Neural cell (in vitro differentiated cells): ENCODE measurements at regions not wholly inside any gene's neighbourhood (a gene's known extent, or its start where the extent isn't known, plus 50 kb on each side); places are given as distances from the start of the nearest gene placed in this dataset.

Experiments
- H2AFZ ChIP-seq: fragments of 200-600, 300-800 bp; sonication (generic), shearing (Covaris generic); 2 replicates; pipeline ENCODE4 v1.6.0; 2014; ENCODE audit warnings: low read depth, mild to moderate bottlenecking, antibody characterized with exemption, low read length, moderate library complexity
- H3F3A ChIP-seq: fragments of 200-600 bp; shearing (Covaris generic); 2 replicates; pipeline ENCODE4 v1.6.1; 2016; ENCODE audit warnings: mild to moderate bottlenecking, moderate library complexity, mixed read lengths, antibody characterized with exemption, low read length; ENCODE audit not compliant: insufficient read depth, poor library complexity, severe bottlenecking
- H3K27ac ChIP-seq: fragments of 200-600, 300-800 bp; sonication (generic), shearing (Covaris generic); 2 replicates; pipeline ENCODE4 v1.5.1; 2014; ENCODE audit warnings: mild to moderate bottlenecking, low read length, moderate library complexity
- H3K27me3 ChIP-seq: fragments of 300-800, 200-600 bp; sonication (generic), shearing (Covaris generic); 2 replicates; pipeline ENCODE4 v1.6.0; 2014; ENCODE audit warnings: mild to moderate bottlenecking, low read depth, low read length, moderate library complexity; ENCODE audit not compliant: insufficient read depth
- H3K36me3 ChIP-seq: fragments of 300-800, 200-600 bp; sonication (generic), shearing (Covaris generic); 2 replicates; pipeline ENCODE4 v1.5.1; 2014; ENCODE audit warnings: mild to moderate bottlenecking, antibody characterized with exemption, low read length, moderate library complexity; ENCODE audit not compliant: insufficient read depth
- H3K4me2 ChIP-seq: fragments of 300-800, 200-600 bp; sonication (generic), shearing (Covaris generic); 2 replicates; pipeline ENCODE4 v1.6.0; 2014; ENCODE audit warnings: mild to moderate bottlenecking, low read length
- H3K4me3 ChIP-seq: fragments of 300-800, 200-600 bp; sonication (generic), shearing (Covaris generic); 2 replicates; pipeline ENCODE4 v1.5.1; 2014; ENCODE audit warnings: mild to moderate bottlenecking, low read length, moderate library complexity
- H3K79me2 ChIP-seq: fragments of 200-600 bp; shearing (Covaris generic); replicated peaks from 2 replicates; pipeline ENCODE4 v1.6.0; 2014; ENCODE audit warnings: mild to moderate bottlenecking, low read length, moderate library complexity; ENCODE audit not compliant: insufficient read depth
- H3K9ac ChIP-seq: fragments of 300-800, 200-600 bp; sonication (generic), shearing (Covaris generic); 2 replicates; pipeline ENCODE4 v1.6.1; 2016; ENCODE audit warnings: mild to moderate bottlenecking, low read length, mixed read lengths
- H3K9me2 ChIP-seq: fragments of 200-600 bp; shearing (Covaris generic); 2 replicates; pipeline ENCODE4 v1.6.1; 2016; ENCODE audit warnings: mild to moderate bottlenecking, low read length, mixed read lengths; ENCODE audit not compliant: insufficient read depth
- H3K9me3 ChIP-seq: fragments of 200-600, 300-800 bp; sonication (generic), shearing (Covaris generic); 2 replicates; pipeline ENCODE4 v1.6.1; 2016; ENCODE audit warnings: mild to moderate bottlenecking, mixed run types, low read length, moderate library complexity, mixed read lengths
- H4K20me1 ChIP-seq: fragments of 200-600 bp; shearing (Covaris generic); 2 replicates; pipeline ENCODE4 v1.6.1; 2016; ENCODE audit warnings: mild to moderate bottlenecking, mixed run types; ENCODE audit not compliant: insufficient read depth
- EP300 ChIP-seq: fragments of 450-650 bp; conservative IDR thresholded peaks from 2 replicates; pipeline ENCODE4 v1.6.1; 2014; ENCODE audit warnings: antibody characterized with exemption, mild to moderate bottlenecking, moderate library complexity; ENCODE audit not compliant: poor library complexity, severe bottlenecking
- EZH2 ChIP-seq: fragments of 200-600, 300-800 bp; shearing (Covaris generic), sonication (generic); IDR thresholded peaks from 2 replicates; pipeline ENCODE4 v1.6.1; 2014; ENCODE audit warnings: antibody characterized with exemption, low read length, borderline replicate concordance, mild to moderate bottlenecking; ENCODE audit not compliant: insufficient read depth, poor library complexity, severe bottlenecking
- MXI1 ChIP-seq: fragments of 450-650 bp; conservative IDR thresholded peaks from 2 replicates; pipeline ENCODE4 v1.6.1; 2014; ENCODE audit warnings: antibody characterized with exemption, mild to moderate bottlenecking; ENCODE audit not compliant: poor library complexity, severe bottlenecking
- POLR2AphosphoS5 ChIP-seq: IDR thresholded peaks from 2 replicates; pipeline ENCODE4 v1.6.1; 2012
- RAD21 ChIP-seq: fragments of 450-650 bp; conservative IDR thresholded peaks from 2 replicates; pipeline ENCODE4 v1.6.1; 2014; ENCODE audit warnings: antibody characterized with exemption, mild to moderate bottlenecking, moderate library complexity
- SMC3 ChIP-seq: fragments of 450-650 bp; conservative IDR thresholded peaks from 2 replicates; pipeline ENCODE4 v1.6.1; 2014; ENCODE audit warnings: antibody characterized with exemption, mild to moderate bottlenecking, moderate library complexity; ENCODE audit not compliant: poor library complexity
- TAF1 ChIP-seq: IDR thresholded peaks from 2 replicates; pipeline ENCODE4 v1.6.1; 2012; ENCODE audit warnings: low read depth
- TF ChIP-seq, protein P1 (sequence below): fragments of 450-650 bp; IDR thresholded peaks from 2 replicates; pipeline ENCODE4 v1.5.1; 2014; ENCODE audit warnings: antibody characterized with exemption, mild to moderate bottlenecking, moderate library complexity; ENCODE audit not compliant: poor library complexity, severe bottlenecking
- TF ChIP-seq, protein P2 (sequence below): IDR thresholded peaks from 2 replicates; pipeline ENCODE4 v1.6.1; 2012; ENCODE audit warnings: borderline replicate concordance

DNA sequence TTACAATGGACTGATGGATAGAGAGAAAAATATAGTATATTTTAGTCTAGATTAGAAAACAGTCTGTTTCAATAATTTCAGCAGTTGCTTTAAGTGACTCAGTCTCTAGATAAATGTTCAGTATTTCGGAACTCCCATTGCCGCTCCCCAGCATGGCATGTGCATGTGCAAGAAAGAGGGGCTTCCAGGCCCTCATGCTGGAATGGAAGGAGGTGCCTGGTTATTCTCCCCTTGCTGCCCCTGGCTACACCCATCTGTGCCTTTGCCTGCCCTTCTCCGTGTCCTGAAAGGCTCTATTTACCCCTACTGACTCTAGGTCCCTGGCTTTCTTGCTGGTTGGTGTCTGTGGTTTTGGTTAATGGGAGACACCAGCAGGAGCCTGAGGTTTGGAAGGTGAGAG, 115.7 kb upstream of the IFNGR1 start:
- Histone ChIP-seq H3K79me2 (no peaks in the 10 kb centered on the region), H3F3A (no peaks in the 10 kb centered on the region), H3K9me2 (no peaks in the 10 kb centered on the region), H3K27me3 (no peaks in the 10 kb centered on the region), H3K4me3 (no peak overlapping the region), H3K4me2 (no peak overlapping the region), H3K27ac (no peak overlapping the region), H2AFZ (no peak overlapping the region), H3K9me3 (no peaks in the 10 kb centered on the region), H4K20me1 (no peaks in the 10 kb centered on the region), H3K36me3 (no peaks in the 10 kb centered on the region), H3K9ac (no peak overlapping the region)
- TF ChIP-seq EP300 (no peak), MXI1 (no peak), TAF1 (no peak), POLR2AphosphoS5 (no peak), RAD21 (no peak), EZH2 (no peak), SMC3 (no peak)
- TF ChIP-seq, protein P1, sequence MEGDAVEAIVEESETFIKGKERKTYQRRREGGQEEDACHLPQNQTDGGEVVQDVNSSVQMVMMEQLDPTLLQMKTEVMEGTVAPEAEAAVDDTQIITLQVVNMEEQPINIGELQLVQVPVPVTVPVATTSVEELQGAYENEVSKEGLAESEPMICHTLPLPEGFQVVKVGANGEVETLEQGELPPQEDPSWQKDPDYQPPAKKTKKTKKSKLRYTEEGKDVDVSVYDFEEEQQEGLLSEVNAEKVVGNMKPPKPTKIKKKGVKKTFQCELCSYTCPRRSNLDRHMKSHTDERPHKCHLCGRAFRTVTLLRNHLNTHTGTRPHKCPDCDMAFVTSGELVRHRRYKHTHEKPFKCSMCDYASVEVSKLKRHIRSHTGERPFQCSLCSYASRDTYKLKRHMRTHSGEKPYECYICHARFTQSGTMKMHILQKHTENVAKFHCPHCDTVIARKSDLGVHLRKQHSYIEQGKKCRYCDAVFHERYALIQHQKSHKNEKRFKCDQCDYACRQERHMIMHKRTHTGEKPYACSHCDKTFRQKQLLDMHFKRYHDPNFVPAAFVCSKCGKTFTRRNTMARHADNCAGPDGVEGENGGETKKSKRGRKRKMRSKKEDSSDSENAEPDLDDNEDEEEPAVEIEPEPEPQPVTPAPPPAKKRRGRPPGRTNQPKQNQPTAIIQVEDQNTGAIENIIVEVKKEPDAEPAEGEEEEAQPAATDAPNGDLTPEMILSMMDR: no peak
- TF ChIP-seq, protein P2, sequence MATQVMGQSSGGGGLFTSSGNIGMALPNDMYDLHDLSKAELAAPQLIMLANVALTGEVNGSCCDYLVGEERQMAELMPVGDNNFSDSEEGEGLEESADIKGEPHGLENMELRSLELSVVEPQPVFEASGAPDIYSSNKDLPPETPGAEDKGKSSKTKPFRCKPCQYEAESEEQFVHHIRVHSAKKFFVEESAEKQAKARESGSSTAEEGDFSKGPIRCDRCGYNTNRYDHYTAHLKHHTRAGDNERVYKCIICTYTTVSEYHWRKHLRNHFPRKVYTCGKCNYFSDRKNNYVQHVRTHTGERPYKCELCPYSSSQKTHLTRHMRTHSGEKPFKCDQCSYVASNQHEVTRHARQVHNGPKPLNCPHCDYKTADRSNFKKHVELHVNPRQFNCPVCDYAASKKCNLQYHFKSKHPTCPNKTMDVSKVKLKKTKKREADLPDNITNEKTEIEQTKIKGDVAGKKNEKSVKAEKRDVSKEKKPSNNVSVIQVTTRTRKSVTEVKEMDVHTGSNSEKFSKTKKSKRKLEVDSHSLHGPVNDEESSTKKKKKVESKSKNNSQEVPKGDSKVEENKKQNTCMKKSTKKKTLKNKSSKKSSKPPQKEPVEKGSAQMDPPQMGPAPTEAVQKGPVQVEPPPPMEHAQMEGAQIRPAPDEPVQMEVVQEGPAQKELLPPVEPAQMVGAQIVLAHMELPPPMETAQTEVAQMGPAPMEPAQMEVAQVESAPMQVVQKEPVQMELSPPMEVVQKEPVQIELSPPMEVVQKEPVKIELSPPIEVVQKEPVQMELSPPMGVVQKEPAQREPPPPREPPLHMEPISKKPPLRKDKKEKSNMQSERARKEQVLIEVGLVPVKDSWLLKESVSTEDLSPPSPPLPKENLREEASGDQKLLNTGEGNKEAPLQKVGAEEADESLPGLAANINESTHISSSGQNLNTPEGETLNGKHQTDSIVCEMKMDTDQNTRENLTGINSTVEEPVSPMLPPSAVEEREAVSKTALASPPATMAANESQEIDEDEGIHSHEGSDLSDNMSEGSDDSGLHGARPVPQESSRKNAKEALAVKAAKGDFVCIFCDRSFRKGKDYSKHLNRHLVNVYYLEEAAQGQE: no peak

DNA sequence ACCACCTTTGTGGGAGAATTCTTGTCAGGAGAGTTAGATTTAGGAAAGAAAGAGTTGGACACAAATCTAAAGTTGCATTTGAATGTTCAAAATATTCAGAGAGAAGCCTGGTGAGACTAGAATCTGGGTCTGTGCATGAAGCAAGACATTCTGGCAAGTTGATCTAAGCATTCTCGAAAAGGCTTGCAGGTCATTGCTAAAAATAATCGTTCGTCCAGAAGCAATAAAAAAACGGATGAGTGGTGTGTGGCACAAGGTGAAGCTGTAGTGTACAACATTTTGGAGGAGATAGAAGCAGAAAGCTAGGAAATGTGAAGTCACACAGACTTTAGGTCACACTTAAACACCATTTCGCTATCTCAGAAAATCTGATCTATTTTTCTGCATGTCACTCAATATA, 114.9 kb upstream of the IFNGR1 start:
- Histone ChIP-seq H4K20me1 (no peaks in the 10 kb centered on the region), H3K4me2 (no peak overlapping the region), H3K79me2 (no peaks in the 10 kb centered on the region), H3K9ac (no peak overlapping the region), H3K27ac (no peak overlapping the region), H3K4me3 (no peak overlapping the region), H3F3A (no peaks in the 10 kb centered on the region), H3K9me3 (no peaks in the 10 kb centered on the region), H2AFZ (no peak overlapping the region), H3K9me2 (no peaks in the 10 kb centered on the region), H3K27me3 (no peaks in the 10 kb centered on the region), H3K36me3 (no peaks in the 10 kb centered on the region)
- TF ChIP-seq SMC3 (no peak), RAD21 (no peak)
- TF ChIP-seq, protein P1: no peak
